NT2/D1 (cell line): ENCODE measurements at regions not wholly inside any gene's neighbourhood (a gene's known extent, or its start where the extent isn't known, plus 50 kb on each side); places are given as distances from the start of the nearest gene placed in this dataset.
"Not testable (repeated sequence)": the region's sequence is repeated elsewhere in the genome, so short reads cannot be mapped to it uniquely, and the experiment has no call there.

Experiments used
- DNase-seq: peaks from one replicate; pipeline ENCODE4 v3.0.0-alpha.2; 2011; ENCODE audit warnings: low read depth, low spot score
- H3K27me3 ChIP-seq: 2 replicates; pipeline ENCODE4 v1.6.0; 2011; ENCODE audit warnings: mild to moderate bottlenecking; ENCODE audit not compliant: insufficient read length, insufficient read depth
- H3K36me3 ChIP-seq: 2 replicates; pipeline ENCODE4 v1.6.1; 2011; ENCODE audit warnings: mild to moderate bottlenecking, low read length, mixed read lengths; ENCODE audit not compliant: insufficient read depth, insufficient read length
- H3K4me1 ChIP-seq: 2 replicates; pipeline ENCODE4 v1.5.1; 2011; ENCODE audit not compliant: insufficient read depth, insufficient read length
- H3K4me3 ChIP-seq: 2 replicates; pipeline ENCODE4 v1.5.1; 2011; ENCODE audit warnings: low read depth; ENCODE audit not compliant: insufficient read length
- H3K9ac ChIP-seq: 2 replicates; pipeline ENCODE4 v1.6.0; 2011; ENCODE audit warnings: low read depth; ENCODE audit not compliant: insufficient read length
- H3K9me3 ChIP-seq: 2 replicates; pipeline ENCODE4 v1.5.1; 2011; ENCODE audit warnings: mild to moderate bottlenecking, low read length; ENCODE audit not compliant: insufficient read depth

DNA sequence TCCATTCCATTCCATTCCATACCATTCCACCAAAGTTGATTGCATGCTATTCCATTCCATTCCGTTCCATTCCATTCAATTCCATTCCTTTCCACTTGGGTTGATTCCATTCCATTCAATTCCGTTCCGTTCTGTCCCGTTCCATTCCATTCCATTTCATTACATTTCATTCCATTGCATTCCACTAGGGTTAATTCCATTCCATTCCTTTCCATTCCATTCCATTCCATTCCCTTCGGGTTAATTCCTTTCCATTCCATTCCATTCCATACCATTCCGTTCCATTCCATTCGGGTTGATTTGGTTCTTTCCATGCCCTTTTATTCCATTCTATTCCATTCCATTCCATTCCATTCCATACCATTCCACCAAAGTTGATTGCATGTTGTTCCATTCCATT is 131.9 kb downstream of the CWH43 start:
- H3K9me3 ChIP-seq = peaks cover 80% of the 10 kb centered on the region
- H3K4me3 ChIP-seq, H3K9ac ChIP-seq, H3K4me1 ChIP-seq, DNase-seq, H3K27me3 ChIP-seq, H3K36me3 ChIP-seq: not testable (repeated sequence)

DNA sequence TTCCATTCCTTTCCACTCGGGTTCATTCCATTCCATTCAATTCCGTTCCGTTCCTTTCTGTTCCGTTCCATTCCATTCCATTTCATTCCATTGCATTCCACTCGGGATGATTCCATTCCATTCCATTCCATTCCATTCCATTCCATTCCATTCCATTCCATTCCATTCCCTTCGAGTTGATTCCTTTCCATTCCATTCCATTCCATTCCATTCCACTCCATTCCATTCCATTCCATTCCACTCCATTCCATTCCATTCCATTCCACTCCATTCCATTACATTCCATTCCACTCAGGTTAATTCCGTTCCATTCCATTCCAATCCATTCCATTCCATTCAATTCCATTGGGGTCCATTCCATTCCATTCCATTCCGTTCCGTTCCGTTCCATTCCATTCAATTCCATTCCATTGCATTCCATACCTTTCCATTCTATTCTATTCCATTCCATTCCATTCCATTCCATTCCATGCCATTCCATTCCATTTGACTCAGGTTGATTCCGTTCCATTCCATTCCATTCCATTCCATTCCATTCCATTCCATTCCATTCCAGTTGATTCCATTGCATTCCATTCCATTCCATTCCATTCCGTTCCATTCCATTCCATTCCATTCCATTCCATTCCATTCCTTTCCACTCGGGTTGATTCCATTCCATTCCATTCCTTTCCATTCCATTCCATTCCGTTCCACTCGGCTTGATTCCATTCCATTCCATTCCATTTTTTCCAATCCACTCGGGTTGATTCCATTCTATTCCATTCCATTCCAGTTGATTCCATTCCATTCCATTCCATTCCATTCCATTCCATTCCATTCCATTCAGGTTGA is 132.5 kb downstream of the CWH43 start:
- not testable (repeated sequence) for H3K4me3 ChIP-seq, H3K36me3 ChIP-seq, H3K27me3 ChIP-seq, H3K4me1 ChIP-seq, DNase-seq, H3K9ac ChIP-seq
- H3K9me3 ChIP-seq = peaks cover 74% of the 10 kb centered on the region

DNA sequence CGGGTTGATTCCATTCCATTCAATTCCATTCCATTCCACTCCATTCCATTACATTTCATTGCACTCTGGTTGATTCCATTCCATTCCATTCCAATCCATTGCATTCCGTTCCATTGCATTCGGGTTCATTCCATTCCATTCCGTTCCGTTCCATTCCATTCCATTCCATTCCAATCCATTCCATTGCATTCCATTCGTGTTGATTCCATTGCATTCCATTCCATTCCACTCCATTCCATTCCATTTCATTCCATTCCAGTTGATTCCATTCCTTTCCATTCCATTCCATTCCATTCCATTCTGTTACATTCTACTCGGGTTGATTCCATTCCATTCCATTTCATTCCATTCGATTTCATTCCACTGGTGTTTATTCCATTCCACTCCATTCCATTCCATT is 133.3 kb downstream of the CWH43 start:
- H3K9ac ChIP-seq, H3K27me3 ChIP-seq, H3K4me3 ChIP-seq, DNase-seq, H3K36me3 ChIP-seq, H3K4me1 ChIP-seq: not testable (repeated sequence)
- peaks cover 66% of the 10 kb centered on the region for H3K9me3 ChIP-seq

DNA sequence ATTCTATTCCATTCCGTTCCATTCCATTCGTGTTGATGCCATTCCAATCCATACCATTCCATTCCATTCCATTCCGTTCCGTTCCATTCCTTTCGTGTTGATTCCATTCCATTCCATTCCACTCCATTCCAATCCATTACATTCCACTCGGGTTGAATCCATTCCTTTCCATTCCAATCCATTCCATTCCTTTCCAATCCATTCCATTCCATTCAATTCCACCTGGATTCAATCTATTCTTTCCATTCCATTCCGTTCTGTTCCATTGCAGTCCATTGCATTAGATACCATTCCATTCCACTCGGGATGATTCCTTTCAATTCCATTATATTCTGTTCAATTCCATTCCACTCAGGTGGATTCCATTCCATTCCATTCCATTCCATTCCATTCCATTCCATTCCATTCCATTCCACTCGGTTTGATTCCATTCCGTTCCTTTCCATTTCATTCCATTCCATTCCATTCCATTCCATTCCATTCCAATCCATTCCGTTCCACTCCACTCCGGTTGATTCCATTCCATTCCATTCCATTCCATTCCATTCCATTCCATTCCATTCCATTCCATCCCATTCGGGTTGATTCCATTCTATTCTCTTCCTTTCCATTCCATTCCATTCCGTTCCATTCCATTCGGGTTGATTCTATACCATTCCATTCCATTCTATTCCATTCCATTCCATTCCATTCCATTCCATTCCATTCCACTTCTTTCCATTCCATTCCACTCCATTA is 134.1 kb downstream of the CWH43 start:
- not testable (repeated sequence) for H3K9ac ChIP-seq, H3K36me3 ChIP-seq, H3K4me1 ChIP-seq, H3K27me3 ChIP-seq, DNase-seq, H3K4me3 ChIP-seq
- peaks cover 59% of the 10 kb centered on the region for H3K9me3 ChIP-seq

DNA sequence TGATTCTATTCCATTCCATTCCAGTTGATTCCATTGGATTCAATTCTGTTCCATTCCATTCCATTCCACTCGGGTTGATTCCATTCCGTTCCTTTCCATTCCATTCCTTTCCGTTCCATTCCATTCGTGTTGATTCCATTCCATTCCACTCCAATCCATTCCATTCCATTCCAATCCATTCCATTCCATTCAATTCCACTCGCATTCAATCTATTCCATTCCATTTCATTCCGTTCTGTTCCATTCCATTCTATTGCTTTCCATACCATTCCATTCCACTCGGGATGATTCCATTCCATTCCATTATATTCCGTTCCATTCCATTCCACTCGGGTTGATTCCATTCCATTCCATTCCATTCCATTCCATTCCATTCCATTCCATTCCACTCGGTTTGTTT is 134.7 kb downstream of the CWH43 start:
- H3K9me3 ChIP-seq = peaks cover 53% of the 10 kb centered on the region
- not testable (repeated sequence) for DNase-seq

DNA sequence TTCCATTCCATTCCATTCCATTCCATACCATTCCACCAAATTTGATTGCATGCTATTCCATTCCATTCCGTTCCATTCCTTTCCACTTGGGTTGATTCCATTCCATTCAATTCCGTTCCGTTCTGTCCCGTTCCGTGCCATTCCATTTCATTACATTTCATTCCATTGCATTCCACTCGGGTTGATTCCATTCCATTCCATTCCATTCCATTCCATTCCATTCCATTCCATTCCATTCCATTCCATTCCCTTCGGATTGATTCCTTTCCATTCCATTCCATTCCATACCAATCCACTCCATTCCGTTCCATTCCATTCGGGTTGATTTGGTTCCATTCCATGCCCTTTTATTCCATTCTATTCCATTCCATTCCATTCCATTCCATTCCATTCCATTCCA is 140.4 kb downstream of the CWH43 start:
- not testable (repeated sequence) for DNase-seq, H3K4me1 ChIP-seq, H3K9ac ChIP-seq, H3K27me3 ChIP-seq, H3K9me3 ChIP-seq, H3K36me3 ChIP-seq, H3K4me3 ChIP-seq

More for the DNA sequence above, 134.7 kb downstream of the CWH43 start:
- not testable (repeated sequence) for H3K27me3 ChIP-seq, H3K36me3 ChIP-seq, H3K4me3 ChIP-seq, H3K4me1 ChIP-seq, H3K9ac ChIP-seq

DNA sequence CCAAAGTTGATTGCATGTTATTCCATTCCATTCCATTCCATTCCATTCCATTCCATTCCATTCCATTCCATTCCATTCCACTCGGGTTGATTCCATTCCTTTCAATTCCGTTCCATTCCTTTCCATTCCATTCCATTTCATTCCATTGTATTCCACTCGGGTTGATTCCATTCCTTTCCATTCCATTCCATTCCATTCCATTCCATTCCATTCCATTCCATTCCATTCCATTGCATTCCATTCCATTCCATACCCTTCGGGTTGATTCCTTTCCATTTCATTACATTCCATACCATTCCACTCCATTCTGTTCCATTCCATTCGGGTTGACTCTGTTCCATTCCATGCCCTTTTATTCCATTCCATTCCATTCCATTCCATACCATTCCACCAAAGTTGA is 140.8 kb downstream of the CWH43 start:
- not testable (repeated sequence) for H3K36me3 ChIP-seq, DNase-seq, H3K9ac ChIP-seq, H3K27me3 ChIP-seq, H3K4me3 ChIP-seq, H3K9me3 ChIP-seq, H3K4me1 ChIP-seq

DNA sequence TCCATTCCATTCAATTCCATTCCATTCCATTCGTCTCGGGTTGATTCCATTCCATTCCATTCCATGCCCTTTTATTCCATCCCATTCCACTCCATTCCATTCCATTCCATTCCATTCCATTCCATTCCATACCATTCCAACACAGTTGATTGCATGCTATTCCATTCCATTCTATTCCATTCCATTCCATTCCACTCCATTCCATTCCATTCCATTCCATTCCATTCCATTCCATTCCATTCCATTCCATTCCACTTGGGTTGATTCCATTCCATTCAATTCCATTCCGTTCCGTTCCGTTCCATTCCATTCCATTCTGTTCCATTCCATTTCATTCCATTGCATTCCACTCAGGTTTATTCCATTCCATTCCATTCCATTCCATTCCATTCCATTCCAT is 143.3 kb downstream of the CWH43 start:
- not testable (repeated sequence) for H3K4me3 ChIP-seq, H3K9ac ChIP-seq, H3K4me1 ChIP-seq, DNase-seq, H3K9me3 ChIP-seq, H3K36me3 ChIP-seq, H3K27me3 ChIP-seq

DNA sequence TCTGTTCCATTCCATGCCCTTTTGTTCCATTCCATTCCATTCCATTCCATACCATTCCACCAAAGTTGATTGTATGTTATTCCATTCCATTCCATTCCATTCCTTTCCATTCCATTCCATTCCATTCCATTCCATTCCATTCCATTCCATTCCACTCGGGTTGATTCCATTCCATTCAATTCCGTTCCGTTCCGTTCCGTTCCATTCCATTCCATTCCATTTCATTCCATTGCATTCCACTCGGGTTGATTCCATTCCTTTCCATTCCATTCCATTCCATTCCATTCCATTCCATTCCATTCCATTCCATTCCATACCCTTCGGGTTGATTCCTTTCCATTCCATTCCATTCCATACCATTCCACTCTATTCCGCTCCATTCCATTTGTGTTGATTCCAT is 143.8 kb downstream of the CWH43 start:
- not testable (repeated sequence) for H3K4me1 ChIP-seq, DNase-seq, H3K27me3 ChIP-seq, H3K4me3 ChIP-seq, H3K36me3 ChIP-seq, H3K9ac ChIP-seq, H3K9me3 ChIP-seq

DNA sequence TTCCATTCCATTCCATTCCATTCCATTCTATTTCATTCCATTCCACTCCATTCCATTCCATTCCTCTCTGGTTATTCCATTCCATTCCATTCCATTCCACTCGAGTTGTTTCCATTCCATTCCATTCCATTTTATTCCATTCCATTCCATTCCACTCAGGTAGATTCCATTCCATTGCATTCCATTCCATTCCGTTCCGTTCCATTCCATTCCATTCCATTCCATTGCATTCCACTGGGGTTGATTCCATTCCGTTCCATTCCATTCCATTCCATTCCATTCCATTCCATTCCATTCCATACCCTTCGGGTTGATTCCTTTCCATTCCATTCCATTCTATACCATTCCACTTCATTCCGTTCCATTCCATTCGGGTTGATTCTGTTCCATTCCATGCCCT is 144.6 kb downstream of the CWH43 start:
- not testable (repeated sequence) for H3K27me3 ChIP-seq, H3K4me1 ChIP-seq, H3K4me3 ChIP-seq, H3K9me3 ChIP-seq, DNase-seq, H3K9ac ChIP-seq, H3K36me3 ChIP-seq

DNA sequence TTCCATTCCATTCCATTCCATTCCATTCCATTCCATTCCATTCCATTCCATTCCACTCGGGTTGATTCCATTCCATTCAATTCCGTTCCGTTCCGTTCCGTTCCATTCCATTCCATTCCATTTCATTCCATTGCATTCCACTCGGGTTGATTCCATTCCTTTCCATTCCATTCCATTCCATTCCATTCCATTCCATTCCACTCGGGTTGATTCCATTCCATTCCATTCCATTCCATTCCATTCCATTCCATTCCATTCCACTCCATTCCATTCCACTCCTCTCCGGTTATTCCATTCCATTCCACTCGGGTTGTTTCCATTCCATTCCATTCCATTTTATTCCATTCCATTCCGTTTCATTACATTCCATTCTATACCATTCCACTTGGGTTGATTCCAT is 151.0 kb downstream of the CWH43 start:
- H3K4me3 ChIP-seq, H3K36me3 ChIP-seq, H3K9me3 ChIP-seq, DNase-seq, H3K9ac ChIP-seq, H3K27me3 ChIP-seq, H3K4me1 ChIP-seq: not testable (repeated sequence)

DNA sequence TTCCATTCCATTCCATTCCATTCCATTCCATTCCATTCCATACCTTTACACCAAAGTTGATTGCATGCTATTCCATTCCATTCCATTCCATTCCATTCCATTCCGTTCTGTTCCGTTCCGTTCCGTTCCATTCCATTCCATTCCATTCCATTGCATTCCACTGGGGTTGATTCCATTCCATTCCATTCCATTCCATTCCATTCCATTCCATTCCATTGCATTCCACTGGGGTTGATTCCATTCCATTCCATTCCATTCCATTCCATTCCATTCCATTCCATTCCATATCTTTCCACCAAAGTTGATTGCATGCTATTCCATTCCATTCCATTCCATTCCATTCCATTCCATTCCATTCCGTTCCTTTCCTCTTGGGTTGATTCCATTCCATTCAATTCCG is 151.9 kb downstream of the CWH43 start:
- H3K9me3 ChIP-seq, DNase-seq, H3K4me1 ChIP-seq, H3K27me3 ChIP-seq, H3K36me3 ChIP-seq, H3K9ac ChIP-seq, H3K4me3 ChIP-seq: not testable (repeated sequence)
